ENCODE measurements at regions not wholly inside any gene's neighbourhood (a gene's known extent, or its start where the extent isn't known, plus 50 kb on each side); places are given as distances from the start of the nearest gene placed in this dataset.

- DNase-seq (ENCODE audit: low spot score), result no peak
Observed at GRCh38 chr9:96183751-96184150, 118.2 kb downstream of the HSD17B3 start.

GRCh38 chr9:96178153-96178552, 123.8 kb downstream of the HSD17B3 start:
- no peak for DNase-seq (ENCODE audit: low spot score)

- DNase-seq (ENCODE audit: low spot score), result no peak
Observed at GRCh38 chr9:96177719-96178028, 124.3 kb downstream of the HSD17B3 start.

GRCh38 chr9:96177005-96177718, 124.8 kb downstream of the HSD17B3 start:
- no peak for DNase-seq (ENCODE audit: low spot score)

GRCh38 chr9:96175796-96176195, 126.2 kb downstream of the HSD17B3 start:
- DNase-seq (ENCODE audit: low spot score), result no peak

- DNase-seq (ENCODE audit: low spot score), result no peak
Observed at GRCh38 chr9:96175001-96175400, 127.0 kb downstream of the HSD17B3 start.

GRCh38 chr9:96174371-96174770, 127.6 kb downstream of the HSD17B3 start:
- DNase-seq (ENCODE audit: low spot score), result no peak

- DNase-seq (ENCODE audit: low spot score), result no peak
Observed at GRCh38 chr9:96173640-96174039, 128.3 kb downstream of the HSD17B3 start.

GRCh38 chr9:96172797-96173196, 129.2 kb downstream of the HSD17B3 start:
- DNase-seq (ENCODE audit: low spot score), result no peak

GRCh38 chr9:96171728-96172127, 130.2 kb downstream of the HSD17B3 start:
- no peak for DNase-seq (ENCODE audit: low spot score)

- no peak for DNase-seq (ENCODE audit: low spot score)
Observed at GRCh38 chr9:96169901-96170300, 132.1 kb downstream of the HSD17B3 start.

GRCh38 chr9:96169484-96169883, 132.5 kb downstream of the HSD17B3 start:
- no peak for DNase-seq (ENCODE audit: low spot score)

- DNase-seq (ENCODE audit: low spot score), result no peak
Observed at GRCh38 chr9:96168882-96169281, 133.1 kb downstream of the HSD17B3 start.

- DNase-seq (ENCODE audit: low spot score), result no peak
Observed at GRCh38 chr9:96167011-96167410, 135.0 kb downstream of the HSD17B3 start.

GRCh38 chr9:96164268-96164683, 137.7 kb downstream of the HSD17B3 start:
- DNase-seq (ENCODE audit: low spot score), result no peak

GRCh38 chr9:96163712-96164111, 138.3 kb downstream of the HSD17B3 start:
- DNase-seq (ENCODE audit: low spot score), result no peak

- DNase-seq (ENCODE audit: low spot score), result no peak
Observed at GRCh38 chr9:96163161-96163560, 138.8 kb downstream of the HSD17B3 start.

GRCh38 chr9:96161819-96162218, 140.2 kb downstream of the HSD17B3 start:
- no peak for DNase-seq (ENCODE audit: low spot score)

- DNase-seq (ENCODE audit: low spot score), result no peak
Observed at GRCh38 chr9:96160866-96161265, 141.1 kb downstream of the HSD17B3 start.

GRCh38 chr9:96160168-96160567, 141.8 kb downstream of the HSD17B3 start:
- no peak for DNase-seq (ENCODE audit: low spot score)

GRCh38 chr9:96159596-96159995, 142.4 kb downstream of the HSD17B3 start:
- no peak for DNase-seq (ENCODE audit: low spot score)

- peak; percentile 57 for DNase-seq (ENCODE audit: low spot score)
Observed at GRCh38 chr9:96158909-96159575, 142.9 kb downstream of the HSD17B3 start.

- no peak for DNase-seq (ENCODE audit: low spot score)
Observed at GRCh38 chr9:96158147-96158546, 143.8 kb downstream of the HSD17B3 start.

- no peak for DNase-seq (ENCODE audit: low spot score)
Observed at GRCh38 chr9:96157675-96158074, 144.3 kb downstream of the HSD17B3 start.

Data from A172 (cell line).